ENCODE measurements at regions not wholly inside any gene's neighbourhood (a gene's known extent, or its start where the extent isn't known, plus 50 kb on each side); places are given as distances from the start of the nearest gene placed in this dataset.
"Not testable (repeated sequence)": the region's sequence is repeated elsewhere in the genome, so short reads cannot be mapped to it uniquely, and the experiment has no call there.

GRCh38 chr6:74570044-74570443 is 635.8 kb downstream of the COL12A1 start:
- Histone ChIP-seq H3K27ac (no peak overlapping the region), H3K9me3 (no peaks in the 10 kb centered on the region), H3K4me3 (no peak overlapping the region), H3K36me3 (no peaks in the 10 kb centered on the region), H3K4me1 (ENCODE audit: control insufficient read depth in 1 of 2, low read depth in 2 of 2) (no peaks in the 10 kb centered on the region), H3K27me3 (replicated peaks; ENCODE audit: insufficient read depth) (no peaks in the 10 kb centered on the region)
- no peak for TF ChIP-seq CTCF (IDR thresholded peaks at IDR 0.05)
- no peak for ATAC-seq (ENCODE audit: insufficient number of reproducible peaks, low FRiP score, low read depth)
- DNase-seq (ENCODE audit: low spot score): no peak

- Histone ChIP-seq H3K27ac (no peak overlapping the region), H3K36me3 (no peaks in the 10 kb centered on the region), H3K9me3 (no peaks in the 10 kb centered on the region), H3K4me1 (ENCODE audit: control insufficient read depth in 1 of 2, low read depth in 2 of 2) (no peaks in the 10 kb centered on the region), H3K27me3 (replicated peaks; ENCODE audit: insufficient read depth) (no peaks in the 10 kb centered on the region), H3K4me3 (no peak overlapping the region)
- no peak for DNase-seq (ENCODE audit: low spot score)
- no peak for TF ChIP-seq CTCF (IDR thresholded peaks at IDR 0.05)
- ATAC-seq (ENCODE audit: insufficient number of reproducible peaks, low FRiP score, low read depth): no peak
Observed at GRCh38 chr6:74568861-74569260, 637.0 kb downstream of the COL12A1 start.

- not testable (repeated sequence) for H3K36me3 ChIP-seq; ATAC-seq (ENCODE audit: insufficient number of reproducible peaks, low FRiP score, low read depth); H3K4me3 ChIP-seq; H3K27me3 ChIP-seq (replicated peaks; ENCODE audit: insufficient read depth); H3K27ac ChIP-seq; DNase-seq (ENCODE audit: low spot score); H3K4me1 ChIP-seq (ENCODE audit: control insufficient read depth in 1 of 2, low read depth in 2 of 2); H3K9me3 ChIP-seq
Observed at GRCh38 chr6:74567923-74568290, 637.9 kb downstream of the COL12A1 start.

GRCh38 chr6:74567281-74567922 is 638.5 kb downstream of the COL12A1 start:
- Histone ChIP-seq H3K36me3 (no peaks in the 10 kb centered on the region), H3K4me3 (no peak overlapping the region), H3K9me3 (no peaks in the 10 kb centered on the region), H3K4me1 (ENCODE audit: control insufficient read depth in 1 of 2, low read depth in 2 of 2) (no peaks in the 10 kb centered on the region), H3K27me3 (replicated peaks; ENCODE audit: insufficient read depth) (no peaks in the 10 kb centered on the region), H3K27ac (no peak overlapping the region)
- ATAC-seq (ENCODE audit: insufficient number of reproducible peaks, low FRiP score, low read depth): no peak
- no peak for DNase-seq (ENCODE audit: low spot score)
- TF ChIP-seq CTCF (IDR thresholded peaks at IDR 0.05): no peak

GRCh38 chr6:74557236-74557635 is 648.6 kb downstream of the COL12A1 start:
- no peak for ATAC-seq (ENCODE audit: insufficient number of reproducible peaks, low FRiP score, low read depth)
- H3K36me3 ChIP-seq: no peaks in the 10 kb centered on the region
- no peak overlapping the region for H3K27ac ChIP-seq
- no peaks in the 10 kb centered on the region for H3K9me3 ChIP-seq
- no peaks in the 10 kb centered on the region for H3K4me1 ChIP-seq (ENCODE audit: control insufficient read depth in 1 of 2, low read depth in 2 of 2)
- DNase-seq (ENCODE audit: low spot score): no peak
- H3K4me3 ChIP-seq: no peak overlapping the region
- no peaks in the 10 kb centered on the region for H3K27me3 ChIP-seq (replicated peaks; ENCODE audit: insufficient read depth)
- no peak for TF ChIP-seq CTCF (IDR thresholded peaks at IDR 0.05)

GRCh38 chr6:74554041-74554440 is 651.8 kb downstream of the COL12A1 start:
- DNase-seq (ENCODE audit: low spot score) (no peak), ATAC-seq (ENCODE audit: insufficient number of reproducible peaks, low FRiP score, low read depth) (no peak)
- no peaks in the 10 kb centered on the region for H3K36me3 ChIP-seq
- no peaks in the 10 kb centered on the region for H3K9me3 ChIP-seq
- H3K27ac ChIP-seq: no peak overlapping the region
- H3K4me1 ChIP-seq (ENCODE audit: control insufficient read depth in 1 of 2, low read depth in 2 of 2): no peaks in the 10 kb centered on the region
- H3K27me3 ChIP-seq (replicated peaks; ENCODE audit: insufficient read depth): no peaks in the 10 kb centered on the region
- no peak overlapping the region for H3K4me3 ChIP-seq
- no peak for TF ChIP-seq CTCF (IDR thresholded peaks at IDR 0.05)

Data from thoracic aorta (tissue), 2 donors.